DMS53 treated with DMSO at 0.1 percent for 48 hours (cell line): ENCODE measurements at regions not wholly inside any gene's neighbourhood (a gene's known extent, or its start where the extent isn't known, plus 50 kb on each side); places are given as distances from the start of the nearest gene placed in this dataset.

Source experiments
- DNase-seq: peaks from one replicate; lab custom pipeline; 2025; ENCODE audit not compliant: unreplicated experiment; lab: John Stamatoyannopoulos, UW

DNA sequence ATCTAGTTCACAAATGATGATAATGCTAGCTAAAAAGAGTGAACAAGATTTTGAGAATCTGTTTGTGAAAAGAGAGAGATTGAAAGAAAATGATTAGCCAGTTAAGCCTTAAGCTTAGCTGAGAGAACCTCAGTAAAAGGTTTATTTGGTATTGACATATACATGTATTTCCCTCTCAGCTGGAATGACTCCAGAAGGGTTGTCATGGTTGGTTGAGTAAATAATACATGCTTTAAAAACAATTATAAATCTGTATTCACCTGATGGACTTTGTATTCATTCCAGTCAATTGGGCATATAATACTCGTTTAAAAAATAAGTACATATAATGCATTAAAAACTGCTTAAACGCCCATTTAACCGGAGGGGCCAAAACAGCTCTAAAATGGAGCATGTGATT, 181.4 kb downstream of the GRB14 start:
- DNase-seq: no peak

GRCh38 chr2:164439235-164439634, 182.0 kb downstream of the GRB14 start:
- DNase-seq: no peak

DNA sequence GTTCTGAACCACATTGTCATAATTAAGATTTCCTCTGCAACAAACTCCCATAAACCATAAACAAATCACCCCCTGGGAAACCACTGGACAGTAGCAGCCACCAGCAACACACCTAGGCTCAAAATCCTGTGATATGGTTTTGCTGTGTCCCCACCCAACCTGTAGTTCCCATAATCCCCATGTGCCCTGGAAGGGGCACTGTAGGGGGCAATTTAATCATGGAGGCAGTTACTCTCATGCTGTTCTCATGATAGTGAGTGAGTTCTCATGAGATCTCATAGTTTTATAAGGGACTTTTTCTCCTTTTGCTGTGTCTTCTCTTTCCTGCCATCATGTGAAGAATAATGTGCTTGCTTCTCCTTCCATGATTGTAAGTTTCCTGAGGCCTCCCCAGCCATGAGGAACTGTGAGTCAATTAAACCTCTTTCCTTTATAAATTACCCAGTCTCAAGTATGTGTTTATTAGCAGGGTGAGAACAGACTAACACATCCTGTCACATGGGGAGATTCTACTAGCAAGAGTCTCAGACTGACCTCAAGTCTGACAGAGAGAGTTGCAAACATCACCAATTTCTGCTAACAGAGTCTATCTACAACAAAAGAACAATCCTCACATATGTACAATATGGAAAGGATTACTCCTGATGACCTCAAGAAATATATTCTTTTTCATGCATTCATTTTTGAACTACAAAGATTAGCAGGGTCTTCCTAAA, 182.6 kb downstream of the GRB14 start:
- DNase-seq: no peak

GRCh38 chr2:164436131-164436530, 185.2 kb downstream of the GRB14 start:
- no peak for DNase-seq

DNA sequence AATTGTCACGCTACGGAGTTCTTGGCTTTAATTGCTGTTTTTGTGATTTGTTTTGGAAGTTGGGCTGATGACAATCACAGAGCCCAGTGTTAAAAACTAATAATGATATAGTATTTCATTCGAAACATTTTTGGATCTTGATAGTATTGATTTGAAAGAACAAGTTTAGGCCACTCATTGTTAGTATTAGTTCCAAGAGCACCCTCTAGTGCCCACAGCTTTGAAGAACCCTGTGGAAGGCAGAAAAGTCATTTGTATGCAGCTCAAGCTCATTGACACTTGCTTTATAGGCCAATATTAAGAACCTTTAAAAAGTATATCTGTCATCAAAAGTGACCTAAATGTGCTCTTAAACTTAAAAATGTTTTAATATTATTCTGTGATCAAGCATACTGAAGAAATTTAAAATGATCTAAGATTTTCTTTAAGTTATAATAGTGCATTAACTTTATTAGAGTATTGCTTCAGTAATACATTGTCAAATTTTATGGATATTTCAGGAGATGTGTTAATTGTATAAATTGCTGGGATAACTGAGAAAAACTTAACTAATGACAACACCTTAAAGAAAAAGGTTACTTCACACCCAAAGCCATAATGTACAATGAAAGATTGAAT, 191.0 kb downstream of the GRB14 start:
- DNase-seq: peak; percentile 79

GRCh38 chr2:164429354-164429753, 191.9 kb downstream of the GRB14 start:
- DNase-seq: no peak

DNA sequence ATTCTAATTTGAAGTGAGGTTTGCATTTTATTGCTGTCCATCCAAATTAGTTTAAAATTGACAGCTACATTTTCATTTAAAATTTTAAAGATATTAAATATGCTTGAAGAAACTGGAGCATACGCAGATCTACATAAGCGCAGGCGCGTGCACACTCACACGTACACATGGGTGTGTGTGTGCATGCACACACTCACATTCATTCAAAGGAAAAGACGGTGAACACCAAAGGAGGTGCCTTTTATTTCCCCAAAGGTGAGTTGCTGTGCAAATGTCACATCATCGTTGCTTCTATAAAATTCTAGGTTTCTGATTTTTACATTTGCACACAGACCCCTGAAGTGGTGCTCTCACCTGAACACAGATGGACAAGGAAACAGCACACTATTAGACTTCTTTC, 194.2 kb downstream of the GRB14 start:
- no peak for DNase-seq

DNA sequence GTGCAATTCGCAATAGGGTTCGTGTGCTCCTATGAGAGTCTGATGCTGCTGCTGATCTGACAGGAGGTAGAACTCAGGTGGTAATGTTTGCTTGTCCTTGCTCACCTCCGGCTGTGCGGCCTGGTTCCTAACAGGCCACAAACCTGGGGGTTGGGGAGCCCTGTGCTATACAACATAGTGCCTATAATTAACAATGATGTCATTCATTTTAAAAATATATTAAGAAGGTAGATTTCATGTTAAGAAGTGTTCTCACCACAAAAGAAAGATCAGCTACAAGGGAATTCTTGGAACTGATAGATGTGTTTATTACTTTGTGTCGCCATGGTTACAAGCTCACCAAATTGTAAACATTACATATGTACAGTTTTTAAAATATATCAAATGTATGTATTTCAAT, 200.5 kb downstream of the GRB14 start:
- DNase-seq: no peak

GRCh38 chr2:164412831-164413230, 208.5 kb downstream of the GRB14 start:
- DNase-seq: no peak

DNA sequence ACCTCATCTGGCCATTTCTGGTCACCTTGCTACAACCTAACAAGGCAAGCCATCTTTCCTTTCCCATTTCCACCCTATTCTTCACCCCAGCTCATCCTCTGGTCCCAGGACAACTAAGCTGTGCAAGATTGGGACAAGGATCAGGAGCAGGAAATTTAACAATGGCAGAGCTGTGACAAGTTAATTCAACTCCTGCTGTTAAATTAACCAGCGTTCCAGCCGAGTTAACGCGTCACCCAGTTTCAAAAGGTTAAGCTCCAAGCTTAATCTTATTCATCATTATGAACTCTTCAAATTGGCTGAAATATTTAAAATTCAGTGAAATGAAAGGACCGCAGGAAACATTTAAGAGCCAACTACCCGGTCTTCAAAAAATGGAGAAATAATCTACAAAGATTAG, 231.9 kb downstream of the GRB14 start:
- DNase-seq: no peak

DNA sequence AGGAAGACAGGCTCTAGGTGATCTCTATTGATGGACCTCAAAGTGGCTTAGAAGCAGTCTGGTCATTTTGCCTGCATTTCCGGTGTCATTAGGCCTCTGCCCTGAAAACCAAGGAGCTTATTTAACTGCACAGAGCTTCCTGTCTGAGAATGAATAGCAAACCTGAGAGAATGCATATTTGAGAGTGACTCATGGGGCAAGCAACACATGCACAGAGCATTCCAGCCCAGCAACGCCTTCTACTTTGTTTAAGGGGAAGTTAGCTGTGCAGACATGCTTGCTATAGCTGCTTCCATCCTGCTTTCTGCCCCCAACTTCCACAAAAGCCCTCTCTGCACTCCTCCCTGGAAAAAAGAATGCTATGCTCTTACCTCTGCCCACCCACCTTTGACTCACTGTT, 232.8 kb downstream of the GRB14 start:
- peak; percentile 71 for DNase-seq

DNA sequence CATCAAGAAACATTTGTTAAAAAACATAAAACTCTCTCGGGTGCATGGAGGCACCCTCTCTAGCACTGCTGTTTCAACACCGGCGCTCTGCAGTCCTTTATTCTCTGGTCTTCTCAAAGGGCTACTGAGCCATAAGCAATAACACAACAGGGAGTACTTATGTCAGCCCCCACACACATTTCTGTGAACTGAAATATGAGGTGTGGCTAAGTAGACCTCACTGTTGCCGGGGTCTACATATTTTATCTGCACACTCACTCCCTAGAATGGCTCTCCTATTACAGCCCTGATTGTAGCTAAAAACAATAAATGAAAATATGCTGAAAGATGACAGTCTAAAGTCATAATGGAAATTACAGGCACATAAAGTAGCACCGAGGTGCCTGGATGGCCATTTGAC, 235.1 kb downstream of the GRB14 start:
- DNase-seq: no peak

- no peak for DNase-seq
These were observed 236.8 kb downstream of the GRB14 start for GRCh38 chr2:164384434-164384833.

DNA sequence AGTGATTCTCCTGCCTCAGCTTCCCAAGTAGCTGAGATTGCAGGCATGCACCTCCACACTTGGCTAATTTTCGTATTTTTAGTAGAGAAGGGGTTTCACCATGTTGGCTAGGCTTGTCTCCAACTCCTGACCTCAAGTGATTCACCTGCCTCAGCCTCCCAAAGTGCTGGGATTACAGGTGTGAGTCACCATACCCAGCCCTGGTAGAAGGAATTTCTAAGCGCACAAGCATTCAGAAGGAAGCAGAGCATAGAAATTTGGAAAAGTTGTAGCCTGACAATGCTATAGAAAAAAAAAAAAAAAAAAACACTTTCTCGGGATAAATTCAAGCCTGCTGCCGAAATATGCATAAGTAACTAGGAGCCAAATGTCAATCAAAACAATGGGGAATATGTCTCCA, 249.4 kb downstream of the GRB14 start:
- DNase-seq: no peak

GRCh38 chr2:164369366-164369765, 251.9 kb downstream of the GRB14 start:
- no peak for DNase-seq

- no peak for DNase-seq
These were observed 252.4 kb downstream of the GRB14 start for GRCh38 chr2:164368896-164369295.

- DNase-seq: no peak
These were observed 257.6 kb downstream of the GRB14 start for GRCh38 chr2:164363646-164364045.

DNA sequence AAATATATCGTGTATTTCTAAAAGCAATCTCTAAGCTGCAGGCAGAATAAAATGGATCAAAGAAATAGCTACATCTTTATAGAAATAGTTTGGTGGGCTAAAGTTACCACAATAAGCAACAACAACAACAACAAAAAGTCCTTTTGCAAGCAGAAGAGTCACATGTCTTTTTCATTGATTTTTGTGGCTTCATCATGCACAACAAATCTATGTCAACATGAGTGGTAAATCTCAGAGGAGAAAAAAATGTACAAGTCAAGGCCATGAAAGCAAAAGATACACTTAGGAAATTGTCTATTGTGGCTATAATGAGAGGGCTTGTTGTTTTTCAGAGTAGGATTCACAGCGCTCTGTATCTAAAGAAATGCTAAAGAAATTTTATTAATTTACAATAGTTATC, 269.7 kb downstream of the GRB14 start:
- no peak for DNase-seq

- peak; percentile 96 for DNase-seq
These were observed 285.3 kb downstream of the GRB14 start for GRCh38 chr2:164335947-164336346.

- no peak for DNase-seq
These were observed 286.2 kb downstream of the GRB14 start for GRCh38 chr2:164335128-164335527.

DNA sequence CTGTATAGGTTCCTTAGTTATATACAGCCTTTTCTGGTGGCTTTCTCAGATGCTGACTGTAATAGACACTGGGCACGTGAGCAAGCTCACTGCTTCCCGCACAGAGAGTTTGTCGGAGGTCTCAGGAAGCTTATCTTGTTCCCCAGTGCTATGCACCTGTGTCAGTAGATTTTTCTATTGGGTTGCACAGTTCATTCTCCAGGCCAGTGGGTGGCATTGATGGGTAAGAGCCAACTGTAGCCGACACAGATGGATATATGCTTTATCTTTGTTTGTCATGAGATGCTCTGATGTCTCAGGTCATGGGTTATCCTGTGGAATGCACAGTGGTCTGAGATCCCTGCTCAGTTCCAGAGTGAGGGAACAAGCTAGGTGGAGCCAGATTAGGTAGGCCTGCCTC, 293.0 kb downstream of the GRB14 start:
- DNase-seq: no peak

- DNase-seq: no peak
These were observed 297.3 kb downstream of the GRB14 start for GRCh38 chr2:164323978-164324377.

- no peak for DNase-seq
These were observed 307.1 kb downstream of the GRB14 start for GRCh38 chr2:164314148-164314547.
